Spleen (tissue), 7 donors: ENCODE measurements at regions not wholly inside any gene's neighbourhood (a gene's known extent, or its start where the extent isn't known, plus 50 kb on each side); places are given as distances from the start of the nearest gene placed in this dataset.

Experiments
- POLR2A ChIP-seq, 3 donors: fragments of 450-650 bp; IDR thresholded peaks; one replicate each; pipeline ENCODE4 v1.5.1; 2017; ENCODE audit warnings: antibody characterized with exemption in 3 of 3, mild to moderate bottlenecking in 1 of 3
- POLR2AphosphoS5 ChIP-seq, 3 donors: sonication (generic); formaldehyde crosslinking; IDR thresholded peaks; one replicate each; pipeline ENCODE4 v1.5.1; 2017; ENCODE audit warnings: antibody characterized with exemption in 3 of 3
- TF ChIP-seq, protein P1 (sequence below), 11 experiments: fragments of 200-600 bp in 7 of 11; fragments of 450-650 bp in 4 of 11; sonication (generic) in 4 of 11; IDR thresholded peaks in 8 of 11; conservative IDR thresholded peaks in 3 of 11; 1 replicate in 7 of 11; 2 replicates in 4 of 11; pipeline versions ENCODE4 v1.4.0 to v1.8.0; 2016 to 2021; ENCODE audit warnings: antibody characterized with exemption in 11 of 11, inconsistent platforms in 4 of 11, mild to moderate bottlenecking in 1 of 11
- donor health status: DM: no; HTN: no; CAD: no; lungs with moderate emphysema.
- donor health status: DM: no; HTN: no; CAD: no.
- donor health status: DM: no; HTN: no; CAD: no.

DNA sequence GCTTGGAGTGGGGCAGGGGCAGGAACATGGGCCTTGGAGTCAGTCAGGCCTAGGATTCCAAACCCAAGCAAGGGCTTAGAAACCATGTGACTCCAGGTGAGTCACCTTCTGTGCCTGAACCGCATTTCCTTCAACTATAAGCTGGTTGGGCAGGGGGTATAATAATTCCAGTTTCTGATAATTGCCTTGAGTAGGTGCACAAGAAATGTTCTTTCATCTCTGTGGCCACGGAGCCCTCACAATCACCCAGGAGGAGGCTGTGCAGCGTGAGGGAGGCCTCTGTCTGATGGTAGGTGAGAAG is 112.1 kb upstream of the HAAO start:
- TF ChIP-seq, protein P1, sequence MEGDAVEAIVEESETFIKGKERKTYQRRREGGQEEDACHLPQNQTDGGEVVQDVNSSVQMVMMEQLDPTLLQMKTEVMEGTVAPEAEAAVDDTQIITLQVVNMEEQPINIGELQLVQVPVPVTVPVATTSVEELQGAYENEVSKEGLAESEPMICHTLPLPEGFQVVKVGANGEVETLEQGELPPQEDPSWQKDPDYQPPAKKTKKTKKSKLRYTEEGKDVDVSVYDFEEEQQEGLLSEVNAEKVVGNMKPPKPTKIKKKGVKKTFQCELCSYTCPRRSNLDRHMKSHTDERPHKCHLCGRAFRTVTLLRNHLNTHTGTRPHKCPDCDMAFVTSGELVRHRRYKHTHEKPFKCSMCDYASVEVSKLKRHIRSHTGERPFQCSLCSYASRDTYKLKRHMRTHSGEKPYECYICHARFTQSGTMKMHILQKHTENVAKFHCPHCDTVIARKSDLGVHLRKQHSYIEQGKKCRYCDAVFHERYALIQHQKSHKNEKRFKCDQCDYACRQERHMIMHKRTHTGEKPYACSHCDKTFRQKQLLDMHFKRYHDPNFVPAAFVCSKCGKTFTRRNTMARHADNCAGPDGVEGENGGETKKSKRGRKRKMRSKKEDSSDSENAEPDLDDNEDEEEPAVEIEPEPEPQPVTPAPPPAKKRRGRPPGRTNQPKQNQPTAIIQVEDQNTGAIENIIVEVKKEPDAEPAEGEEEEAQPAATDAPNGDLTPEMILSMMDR (IDR thresholded peaks at IDR 0.05 in 8 of 11, conservative IDR thresholded peaks at IDR 0.05 in 3 of 11) = no peak
- TF ChIP-seq POLR2A (IDR thresholded peaks at IDR 0.05) = no peak
- TF ChIP-seq POLR2AphosphoS5 (IDR thresholded peaks at IDR 0.05) = no peak
